HG03097 (cell line): ENCODE measurements at regions not wholly inside any gene's neighbourhood (a gene's known extent, or its start where the extent isn't known, plus 50 kb on each side); places are given as distances from the start of the nearest gene placed in this dataset.
"Not testable (repeated sequence)": the region's sequence is repeated elsewhere in the genome, so short reads cannot be mapped to it uniquely, and the experiment has no call there.

Experiments used
- ATAC-seq: cut with Tn5 transposase; IDR thresholded peaks from one replicate; pipeline ENCODE4 v1.9.1; 2021; ENCODE audit not compliant: unreplicated experiment, low FRiP score

- ATAC-seq, result no peak
Measured at GRCh38 chr11:86149792-86150191, 80.9 kb upstream of the PICALM start.

- ATAC-seq, result no peak
Measured at GRCh38 chr11:86148345-86148747, 79.5 kb upstream of the PICALM start.

GRCh38 chr11:86147004-86147403 is 78.1 kb upstream of the PICALM start:
- no peak for ATAC-seq

GRCh38 chr11:86145439-86146156 is 76.7 kb upstream of the PICALM start:
- ATAC-seq, result no peak

- ATAC-seq, result no peak
Measured at GRCh38 chr11:86144846-86145245, 76.0 kb upstream of the PICALM start.

GRCh38 chr11:86144087-86144486 is 75.2 kb upstream of the PICALM start:
- ATAC-seq, result not testable (repeated sequence)

- peak; percentile 37 for ATAC-seq
Measured at GRCh38 chr11:86143087-86144030, 74.5 kb upstream of the PICALM start.

GRCh38 chr11:86142170-86142569 is 73.3 kb upstream of the PICALM start:
- ATAC-seq, result no peak

- ATAC-seq, result no peak
Measured at GRCh38 chr11:86141727-86142126, 72.8 kb upstream of the PICALM start.

- ATAC-seq, result no peak
Measured at GRCh38 chr11:86140334-86140990, 71.6 kb upstream of the PICALM start.

- ATAC-seq, result peak; percentile 78
Measured at GRCh38 chr11:86138958-86139357, 70.1 kb upstream of the PICALM start.

GRCh38 chr11:86136538-86136937 is 67.7 kb upstream of the PICALM start:
- ATAC-seq, result no peak

GRCh38 chr11:86135319-86135714 is 66.4 kb upstream of the PICALM start:
- ATAC-seq, result no peak

GRCh38 chr11:86134580-86135318 is 65.9 kb upstream of the PICALM start:
- ATAC-seq, result no peak

- no peak for ATAC-seq
Measured at GRCh38 chr11:86132667-86133249, 63.9 kb upstream of the PICALM start.

- ATAC-seq, result no peak
Measured at GRCh38 chr11:86129740-86130540, 61.1 kb upstream of the PICALM start.

- no peak for ATAC-seq
Measured at GRCh38 chr11:86128914-86129313, 60.0 kb upstream of the PICALM start.

- ATAC-seq, result no peak
Measured at GRCh38 chr11:86126862-86127261, 58.0 kb upstream of the PICALM start.
